ENCODE measurements at regions not wholly inside any gene's neighbourhood (a gene's known extent, or its start where the extent isn't known, plus 50 kb on each side); places are given as distances from the start of the nearest gene placed in this dataset.

- 60% methylated on average over 1 of the region's 4 CpGs; no CpG with 5 or more reads in 1 of the 2 experiments for WGBS, 2 experiments (ENCODE audit: extremely low coverage in 2 of 2, insufficient read length in 1 of 2)
- no peak overlapping the region for H3K4ac ChIP-seq (ENCODE audit: low read depth, low read length)
- H2AK5ac ChIP-seq (ENCODE audit: low read depth, low read length) = no peak overlapping the region
- no peak overlapping the region for H2BK20ac ChIP-seq (ENCODE audit: low read depth, low read length)
- no peaks in the 10 kb centered on the region for H3K79me1 ChIP-seq (ENCODE audit: low read depth in 1 of 2, low read length in 2 of 2)
- intact Hi-C loops (cut with micrococcal nuclease) (no loop called here), dilution Hi-C loops (cut with HindIII; ENCODE audit: low sequenced_read_pairs, unreplicated experiment) (no loop called here), in situ Hi-C loops (cut with MboI; ENCODE audit: low sequenced_read_pairs) (no loop called here)
- no peak overlapping the region for H2BK120ac ChIP-seq (ENCODE audit: low read depth, low read length)
- no peak overlapping the region for H3K4me2 ChIP-seq (ENCODE audit: low read depth, low read length)
- no TSS peak for BruUV-seq (replicated peaks)
- POLR2A ChIA-PET (ENCODE audit: unreplicated experiment) = no interaction called here
- no peak overlapping the region for H3K56ac ChIP-seq (ENCODE audit: extremely low read depth, insufficient read depth, low read length)
- H3K18ac ChIP-seq (ENCODE audit: low read depth, low read length) = no peak overlapping the region
- DNase-seq (no peak), ATAC-seq (ENCODE audit: low read depth) (no peak)
- no peak overlapping the region for H3K23ac ChIP-seq (ENCODE audit: low read depth, low read length)
- H3K4me3 ChIP-seq (ENCODE audit: insufficient read depth, low read depth, low read length) = no peak overlapping the region
- no peak overlapping the region for H2BK15ac ChIP-seq (ENCODE audit: low read depth, low read length)
- no peak overlapping the region for H4K5ac ChIP-seq (ENCODE audit: low read depth, low read length)
- no peaks in the 10 kb centered on the region for H3K4me1 ChIP-seq (ENCODE audit: control insufficient read depth, insufficient read depth, low read length)
- H3K14ac ChIP-seq (replicated peaks; ENCODE audit: low read depth, low read length) = no peak overlapping the region
- no peaks in the 10 kb centered on the region for H4K20me1 ChIP-seq (ENCODE audit: insufficient read depth, low read length)
- H4K91ac ChIP-seq (ENCODE audit: insufficient read depth, low read depth, low read length) = no peak overlapping the region
- TF ChIP-seq CTCF (conservative IDR thresholded peaks at IDR 0.05; ENCODE audit: low read depth, low read length) (no peak), CEBPB (IDR thresholded peaks at IDR 0.05; ENCODE audit: low read depth, low read length) (no peak), ELK1 (IDR thresholded peaks at IDR 0.05; ENCODE audit: borderline replicate concordance, low read depth, low read length) (no peak), RFX5 (IDR thresholded peaks at IDR 0.05; ENCODE audit: low read depth, low read length) (no peak), POLR2A (IDR thresholded peaks at IDR 0.05; ENCODE audit: low read depth, low read length) (no peak), MAFK (IDR thresholded peaks at IDR 0.05; ENCODE audit: low read depth, low read length) (no peak), USF2 (IDR thresholded peaks at IDR 0.05; ENCODE audit: low read depth, low read length) (no peak), MXI1 (IDR thresholded peaks at IDR 0.05; ENCODE audit: borderline replicate concordance, low read depth, low read length) (no peak), SMC3 (IDR thresholded peaks at IDR 0.05; ENCODE audit: low read depth, low read length) (no peak), RCOR1 (IDR thresholded peaks at IDR 0.05; ENCODE audit: insufficient replicate concordance, low read length) (no peak), FOS (IDR thresholded peaks at IDR 0.05; ENCODE audit: low read depth, low read length) (no peak), BHLHE40 (IDR thresholded peaks at IDR 0.05; ENCODE audit: low read depth, low read length) (no peak), NFE2L2 (IDR thresholded peaks at IDR 0.05; ENCODE audit: low read depth, low read length) (no peak), MAZ (IDR thresholded peaks at IDR 0.05; ENCODE audit: borderline replicate concordance, low read depth, low read length) (no peak), CHD1 (IDR thresholded peaks at IDR 0.05; ENCODE audit: low read depth, low read length) (no peak), RAD21 (IDR thresholded peaks at IDR 0.05; ENCODE audit: low read length) (no peak)
- no peak overlapping the region for H4K8ac ChIP-seq (ENCODE audit: low read depth in 2 of 2, low read length in 2 of 2)
- H2AFZ ChIP-seq (replicated peaks; ENCODE audit: low read length, poor library complexity) = no peak overlapping the region
- no peak overlapping the region for H3K27ac ChIP-seq (ENCODE audit: insufficient read depth, low read length)
- H3K27me3 ChIP-seq (ENCODE audit: control insufficient read depth, insufficient read depth, low read length) = no peaks in the 10 kb centered on the region
- H3K9me1 ChIP-seq (ENCODE audit: insufficient read depth, low read length) = no peaks in the 10 kb centered on the region
- H2AK9ac ChIP-seq (replicated peaks; ENCODE audit: low read depth, low read length, poor library complexity) = no peak overlapping the region
- H3K9me3 ChIP-seq (ENCODE audit: control insufficient read depth, insufficient read depth, low read length) = no peaks in the 10 kb centered on the region; the same call in 1 of the 2 replicates
- H3K9ac ChIP-seq (ENCODE audit: low read depth, low read length) = no peak overlapping the region
- no peaks in the 10 kb centered on the region for H3K36me3 ChIP-seq (ENCODE audit: control insufficient read depth, insufficient read depth, low read length)
- CTCF ChIA-PET = no interaction called here
- H2BK5ac ChIP-seq (ENCODE audit: low read depth, low read length, poor library complexity, severe bottlenecking) = no peak overlapping the region
These were observed 124.8 kb upstream of the UBE3A start for GRCh38 chr15:25563596-25563995.

All from IMR-90 (cell line).